ENCODE measurements at regions not wholly inside any gene's neighbourhood (a gene's known extent, or its start where the extent isn't known, plus 50 kb on each side); places are given as distances from the start of the nearest gene placed in this dataset.

DNA sequence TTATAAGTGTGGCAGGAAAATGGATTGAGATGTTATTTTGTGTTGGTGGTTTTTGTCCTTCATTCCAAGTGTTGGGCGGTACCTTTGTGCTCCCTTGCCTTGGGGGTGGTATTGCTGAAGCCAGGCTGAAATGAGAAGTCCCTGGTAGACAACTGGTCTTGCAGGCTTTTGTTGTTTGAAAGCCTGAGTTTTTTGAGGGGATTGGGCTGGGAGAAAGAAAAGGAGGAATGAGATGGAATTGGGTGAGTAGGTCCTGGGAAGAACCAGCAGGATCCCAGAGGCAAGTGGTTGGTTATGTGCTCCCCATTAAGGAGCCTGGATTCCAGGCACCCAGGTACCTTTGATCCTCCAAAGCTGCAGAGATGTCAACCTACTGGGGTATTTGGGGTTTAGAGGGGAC, 93.7 kb upstream of the SLC2A1 start:
- DNase-seq (ENCODE audit: low spot score), result no peak
- no TSS peak for BruUV-seq (replicated peaks)
- CTCF ChIA-PET, result no interaction called here
- TF ChIP-seq CTCF (conservative IDR thresholded peaks at IDR 0.05; ENCODE audit: low read depth, low read length) (no peak), EZH2 (IDR thresholded peaks at IDR 0.05; ENCODE audit: borderline replicate concordance, low read depth, low read length, poor library complexity, severe bottlenecking) (no peak)
- POLR2A ChIA-PET (ENCODE audit: low non-redundant PET), result no interaction called here
- H3K9me3 ChIP-seq (ENCODE audit: low read depth, low read length, poor library complexity, severe bottlenecking), result no peaks in the 10 kb centered on the region
- H3K36me3 ChIP-seq (ENCODE audit: insufficient read depth, low read length, poor library complexity, severe bottlenecking), result no peaks in the 10 kb centered on the region
- no peak overlapping the region for H3K4me3 ChIP-seq (ENCODE audit: low read depth, low read length, poor library complexity, severe bottlenecking)
- H3K4me1 ChIP-seq (ENCODE audit: insufficient read depth, low read length, poor library complexity, severe bottlenecking), result peaks cover 11% of the 10 kb centered on the region
- intact Hi-C loops (cut with micrococcal nuclease; ENCODE audit: unreplicated experiment), result no loop called here
- no peak overlapping the region for H3K27ac ChIP-seq (ENCODE audit: low read depth, low read length, poor library complexity, severe bottlenecking)
- H3K27me3 ChIP-seq (replicated peaks; ENCODE audit: insufficient read depth, low read depth, low read length, poor library complexity), result no peaks in the 10 kb centered on the region

- no TSS peak for BruUV-seq (replicated peaks)
- Histone ChIP-seq H3K36me3 (ENCODE audit: insufficient read depth, low read length, poor library complexity, severe bottlenecking) (no peaks in the 10 kb centered on the region), H3K4me1 (ENCODE audit: insufficient read depth, low read length, poor library complexity, severe bottlenecking) (peaks cover 11% of the 10 kb centered on the region), H3K27me3 (replicated peaks; ENCODE audit: insufficient read depth, low read depth, low read length, poor library complexity) (no peaks in the 10 kb centered on the region), H3K9me3 (ENCODE audit: low read depth, low read length, poor library complexity, severe bottlenecking) (no peaks in the 10 kb centered on the region), H3K4me3 (ENCODE audit: low read depth, low read length, poor library complexity, severe bottlenecking) (no peak overlapping the region), H3K27ac (ENCODE audit: low read depth, low read length, poor library complexity, severe bottlenecking) (no peak overlapping the region)
- intact Hi-C loops (cut with micrococcal nuclease; ENCODE audit: unreplicated experiment), result no loop called here
- no peak for DNase-seq (ENCODE audit: low spot score)
- ChIA-PET POLR2A (ENCODE audit: low non-redundant PET) (no interaction called here), CTCF (interaction anchor here (0.6 kb wide), 1 partner anchor 283 kb away, joined by 4 read pairs; no protein-coding TSS in a partner anchor)
- TF ChIP-seq CTCF (conservative IDR thresholded peaks at IDR 0.05; ENCODE audit: low read depth, low read length) (no peak), EZH2 (IDR thresholded peaks at IDR 0.05; ENCODE audit: borderline replicate concordance, low read depth, low read length, poor library complexity, severe bottlenecking) (no peak)
Measured at GRCh38 chr1:43049481-43049880, 90.8 kb upstream of the SLC2A1 start.

DNA sequence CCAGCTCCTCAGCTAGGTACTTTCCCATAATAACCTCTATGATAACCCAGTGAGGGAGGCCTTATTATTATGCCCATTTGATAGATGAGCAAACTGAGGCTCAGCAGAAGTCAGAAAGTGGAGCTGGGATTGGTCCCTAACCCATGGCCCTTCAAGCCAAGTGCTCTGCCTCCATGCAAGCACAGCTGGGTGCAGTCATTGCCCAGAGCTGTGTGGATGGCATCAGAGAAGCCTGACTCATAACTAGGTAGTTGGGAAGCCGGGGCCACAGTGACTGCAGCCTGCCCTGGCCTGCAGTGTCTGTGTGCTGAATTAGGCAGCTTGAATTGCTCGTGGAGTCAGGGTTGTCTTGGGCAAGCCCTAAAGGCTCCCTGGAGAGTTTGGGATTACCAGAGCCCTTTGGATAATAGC, 89.9 kb upstream of the SLC2A1 start:
- peaks cover 11% of the 10 kb centered on the region for H3K4me1 ChIP-seq (ENCODE audit: insufficient read depth, low read length, poor library complexity, severe bottlenecking)
- H3K27me3 ChIP-seq (replicated peaks; ENCODE audit: insufficient read depth, low read depth, low read length, poor library complexity), result no peaks in the 10 kb centered on the region
- no peak overlapping the region for H3K27ac ChIP-seq (ENCODE audit: low read depth, low read length, poor library complexity, severe bottlenecking)
- no peak overlapping the region for H3K4me3 ChIP-seq (ENCODE audit: low read depth, low read length, poor library complexity, severe bottlenecking)
- ChIA-PET POLR2A (ENCODE audit: low non-redundant PET) (no interaction called here), CTCF (no interaction called here)
- no TSS peak for BruUV-seq (replicated peaks)
- no peak for TF ChIP-seq EZH2 (IDR thresholded peaks at IDR 0.05; ENCODE audit: borderline replicate concordance, low read depth, low read length, poor library complexity, severe bottlenecking)
- no peaks in the 10 kb centered on the region for H3K36me3 ChIP-seq (ENCODE audit: insufficient read depth, low read length, poor library complexity, severe bottlenecking)
- peak; percentile 68 for DNase-seq (ENCODE audit: low spot score)
- H3K9me3 ChIP-seq (ENCODE audit: low read depth, low read length, poor library complexity, severe bottlenecking), result no peaks in the 10 kb centered on the region
- intact Hi-C loops (cut with micrococcal nuclease; ENCODE audit: unreplicated experiment), result no loop called here

DNA sequence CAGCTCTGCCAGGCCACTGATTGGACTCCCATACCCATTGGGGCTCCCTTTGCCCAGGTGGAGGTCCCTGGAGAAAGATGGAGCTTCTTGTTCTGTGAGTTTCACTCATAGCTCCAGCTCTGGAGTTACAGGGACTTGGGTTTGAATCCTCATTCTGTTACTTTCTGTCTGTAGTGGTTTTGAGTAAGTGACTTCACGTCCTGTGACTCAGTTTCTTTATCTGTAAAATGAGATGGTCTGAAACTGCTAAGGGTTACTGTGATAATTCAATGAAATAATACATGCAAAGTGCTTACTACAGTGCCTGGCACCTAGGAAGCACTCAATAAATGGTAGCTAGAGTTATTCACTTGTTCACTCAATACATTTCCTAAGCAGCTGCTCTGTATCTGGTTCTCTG, 88.5 kb upstream of the SLC2A1 start:
- ChIA-PET CTCF (no interaction called here), POLR2A (ENCODE audit: low non-redundant PET) (no interaction called here)
- intact Hi-C loops (cut with micrococcal nuclease; ENCODE audit: unreplicated experiment), result no loop called here
- BruUV-seq (replicated peaks), result no TSS peak
- no peak for TF ChIP-seq CTCF (conservative IDR thresholded peaks at IDR 0.05; ENCODE audit: low read depth, low read length)
- no peak for TF ChIP-seq EZH2 (IDR thresholded peaks at IDR 0.05; ENCODE audit: borderline replicate concordance, low read depth, low read length, poor library complexity, severe bottlenecking)
- Histone ChIP-seq H3K9me3 (ENCODE audit: low read depth, low read length, poor library complexity, severe bottlenecking) (no peaks in the 10 kb centered on the region), H3K4me3 (ENCODE audit: low read depth, low read length, poor library complexity, severe bottlenecking) (no peak overlapping the region), H3K27ac (ENCODE audit: low read depth, low read length, poor library complexity, severe bottlenecking) (no peak overlapping the region), H3K36me3 (ENCODE audit: insufficient read depth, low read length, poor library complexity, severe bottlenecking) (no peaks in the 10 kb centered on the region), H3K27me3 (replicated peaks; ENCODE audit: insufficient read depth, low read depth, low read length, poor library complexity) (no peaks in the 10 kb centered on the region), H3K4me1 (ENCODE audit: insufficient read depth, low read length, poor library complexity, severe bottlenecking) (peaks cover 11% of the 10 kb centered on the region)
- DNase-seq (ENCODE audit: low spot score), result no peak
